ENCODE measurements at regions not wholly inside any gene's neighbourhood (a gene's known extent, or its start where the extent isn't known, plus 50 kb on each side); places are given as distances from the start of the nearest gene placed in this dataset.

DNA sequence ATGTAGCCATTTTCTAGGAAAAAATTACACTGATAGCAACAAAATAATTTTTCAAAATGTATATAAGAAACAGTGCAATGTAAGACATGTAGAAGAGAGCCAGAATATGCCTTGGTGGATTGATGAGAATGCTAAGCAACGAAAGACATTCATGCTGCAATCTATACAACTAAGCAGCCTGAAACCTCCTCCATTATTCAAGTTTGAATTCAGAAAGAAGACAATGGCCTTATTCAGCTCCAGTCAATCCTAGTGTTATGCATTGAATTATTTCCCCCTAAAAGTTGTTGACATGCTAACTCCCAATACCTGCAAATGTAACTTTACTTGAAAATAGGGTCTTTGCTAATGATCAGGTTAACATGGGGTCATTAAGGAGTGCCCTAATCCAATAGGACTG is 73.5 kb downstream of the BTG1 start:
- no peak for DNase-seq (ENCODE audit: low read depth in 1 of 2, low spot score in 1 of 2)
- Histone ChIP-seq H3K27me3 (ENCODE audit: insufficient read depth, poor library complexity, severe bottlenecking) (no peaks in the 10 kb centered on the region), H3K27ac (replicated peaks) (peak overlapping the region; percentile 93), H3K4me3 (replicated peaks; ENCODE audit: insufficient read depth, low read length) (no peak overlapping the region)
- no peak for TF ChIP-seq GABPA (IDR thresholded peaks at IDR 0.05; ENCODE audit: low read depth)
- no peak for TF ChIP-seq SPI1 (IDR thresholded peaks at IDR 0.05; ENCODE audit: borderline replicate concordance, low read depth)
- TF ChIP-seq CTCF (IDR thresholded peaks at IDR 0.05; ENCODE audit: insufficient read depth, low read length): no peak
- TF ChIP-seq REST (IDR thresholded peaks at IDR 0.05; ENCODE audit: insufficient replicate concordance, low read depth): no peak
- TF ChIP-seq POLR2AphosphoS5 (IDR thresholded peaks at IDR 0.05; ENCODE audit: low read depth): no peak

DNA sequence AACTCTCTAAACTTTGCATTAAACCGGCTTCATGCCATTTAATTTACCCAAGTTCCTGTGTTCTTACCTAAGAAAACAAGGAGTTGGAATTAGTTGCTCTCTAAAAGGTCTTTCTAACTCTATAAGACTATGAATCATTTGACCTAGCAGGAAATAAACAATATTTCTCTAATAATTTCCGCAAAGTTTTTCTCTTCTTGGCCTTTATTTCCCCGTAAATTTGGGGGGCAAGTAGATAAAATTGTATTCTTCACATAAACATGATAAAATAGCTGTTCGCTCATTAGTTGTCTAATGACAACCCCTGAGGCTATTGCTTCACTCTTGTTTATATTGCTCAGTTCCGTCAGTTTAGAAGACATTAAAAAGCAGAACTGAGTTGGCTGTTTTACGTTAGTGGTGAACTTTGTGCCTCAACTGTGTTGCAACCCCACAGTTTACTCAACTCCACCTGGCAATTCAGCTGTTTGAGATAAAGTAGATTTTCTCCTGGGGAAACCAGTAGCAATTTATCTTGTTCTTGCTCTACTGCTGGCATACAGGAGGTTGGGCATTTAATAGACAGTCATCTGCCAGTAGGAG is 74.7 kb downstream of the BTG1 start:
- Histone ChIP-seq H3K27ac (replicated peaks) (peak overlapping the region; percentile 93), H3K4me3 (replicated peaks; ENCODE audit: insufficient read depth, low read length) (no peak overlapping the region), H3K27me3 (ENCODE audit: insufficient read depth, poor library complexity, severe bottlenecking) (no peaks in the 10 kb centered on the region)
- TF ChIP-seq SPI1 (IDR thresholded peaks at IDR 0.05; ENCODE audit: borderline replicate concordance, low read depth) (peak; percentile 98), POLR2AphosphoS5 (IDR thresholded peaks at IDR 0.05; ENCODE audit: low read depth) (peak; percentile 98), CTCF (IDR thresholded peaks at IDR 0.05; ENCODE audit: insufficient read depth, low read length) (no peak), REST (IDR thresholded peaks at IDR 0.05; ENCODE audit: insufficient replicate concordance, low read depth) (no peak), GABPA (IDR thresholded peaks at IDR 0.05; ENCODE audit: low read depth) (0 out of 2 replicates have a peak, but pooled peaks have one; percentile 24)
- peak; percentile 92 to 97 for DNase-seq (ENCODE audit: low read depth in 1 of 2, low spot score in 1 of 2)

DNA sequence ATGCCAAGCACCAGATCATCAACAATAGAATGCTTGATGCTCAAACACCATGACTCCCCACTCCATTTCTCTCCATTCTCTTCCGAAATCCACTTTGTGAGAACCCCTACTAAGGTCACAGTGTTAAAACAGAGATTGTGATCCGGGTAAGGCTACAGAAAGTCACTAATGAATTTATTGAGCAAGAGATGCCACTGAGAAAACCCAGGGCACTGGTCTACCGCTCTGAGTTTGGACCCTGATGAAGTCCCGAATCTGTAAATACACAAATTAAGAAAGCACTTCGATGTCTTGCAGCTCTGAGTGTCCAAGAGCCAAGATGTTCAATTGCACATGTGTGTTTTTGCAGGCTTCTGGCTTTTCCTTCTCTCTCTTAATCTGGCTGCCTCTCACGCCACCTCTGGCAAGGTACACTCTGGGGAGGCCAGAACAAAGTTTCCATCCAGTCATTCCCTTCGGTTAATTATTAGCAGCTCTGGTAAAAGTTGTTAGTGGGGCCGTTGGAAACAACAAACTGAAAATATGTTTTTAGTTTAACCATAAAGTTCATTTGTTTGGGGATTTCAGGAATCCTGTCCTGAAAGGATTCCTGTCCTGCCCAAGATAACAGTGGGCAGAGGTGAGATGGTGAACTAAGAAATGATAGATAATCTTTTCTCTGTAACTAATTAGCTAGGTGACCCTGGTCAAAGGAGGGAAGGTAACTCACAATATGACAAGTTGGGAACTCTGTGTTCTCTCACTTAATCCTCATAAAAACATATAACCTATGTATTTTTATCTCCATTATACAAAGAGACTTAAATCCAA is 75.4 kb downstream of the BTG1 start:
- no peak overlapping the region for H3K4me3 ChIP-seq (replicated peaks; ENCODE audit: insufficient read depth, low read length)
- TF ChIP-seq POLR2AphosphoS5 (IDR thresholded peaks at IDR 0.05; ENCODE audit: low read depth): no peak
- no peak for TF ChIP-seq SPI1 (IDR thresholded peaks at IDR 0.05; ENCODE audit: borderline replicate concordance, low read depth)
- TF ChIP-seq REST (IDR thresholded peaks at IDR 0.05; ENCODE audit: insufficient replicate concordance, low read depth): no peak
- no peak for TF ChIP-seq GABPA (IDR thresholded peaks at IDR 0.05; ENCODE audit: low read depth)
- TF ChIP-seq CTCF (IDR thresholded peaks at IDR 0.05; ENCODE audit: insufficient read depth, low read length): no peak
- peak overlapping the region; percentile 93 for H3K27ac ChIP-seq (replicated peaks)
- peak in 1 of 2 experiments; percentile 44 for DNase-seq (ENCODE audit: low read depth in 1 of 2, low spot score in 1 of 2)
- H3K27me3 ChIP-seq (ENCODE audit: insufficient read depth, poor library complexity, severe bottlenecking): no peaks in the 10 kb centered on the region
